GM12875 (cell line): ENCODE measurements at regions not wholly inside any gene's neighbourhood (a gene's known extent, or its start where the extent isn't known, plus 50 kb on each side); places are given as distances from the start of the nearest gene placed in this dataset.

ENCODE experiments used
- H3K4me3 ChIP-seq: one replicate; pipeline ENCODE4 v1.5.1; 2011; ENCODE audit warnings: low read depth, low read length, control low read depth
- TF ChIP-seq, protein P1 (sequence below): IDR thresholded peaks from 2 replicates; pipeline ENCODE4 v1.5.1; 2011; ENCODE audit warnings: low read depth, mild to moderate bottlenecking, control low read depth, inconsistent platforms, low read length, moderate library complexity, borderline replicate concordance; ENCODE audit not compliant: insufficient read depth

DNA sequence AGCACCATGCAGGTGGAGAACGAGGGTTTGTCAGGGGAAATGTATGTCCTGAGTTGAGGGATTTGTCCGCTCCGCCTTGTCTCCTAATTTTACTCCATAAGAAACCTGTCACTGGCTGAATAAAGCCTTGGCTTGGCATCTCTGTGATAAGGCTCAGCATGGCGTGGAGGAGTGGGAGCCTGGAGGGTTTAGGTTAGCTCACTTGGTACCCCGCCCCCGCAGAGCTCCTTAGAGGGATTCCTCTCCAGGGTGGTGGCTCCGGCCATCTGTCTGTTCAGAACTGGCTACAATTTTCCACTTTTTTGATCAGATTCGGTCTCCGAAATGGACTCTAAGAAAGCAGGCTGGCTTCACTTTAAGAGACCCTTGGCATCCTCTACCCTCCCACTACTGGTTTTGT, 192.2 kb upstream of the SYNDIG1 start:
- no peak overlapping the region for H3K4me3 ChIP-seq
- TF ChIP-seq, protein P1, sequence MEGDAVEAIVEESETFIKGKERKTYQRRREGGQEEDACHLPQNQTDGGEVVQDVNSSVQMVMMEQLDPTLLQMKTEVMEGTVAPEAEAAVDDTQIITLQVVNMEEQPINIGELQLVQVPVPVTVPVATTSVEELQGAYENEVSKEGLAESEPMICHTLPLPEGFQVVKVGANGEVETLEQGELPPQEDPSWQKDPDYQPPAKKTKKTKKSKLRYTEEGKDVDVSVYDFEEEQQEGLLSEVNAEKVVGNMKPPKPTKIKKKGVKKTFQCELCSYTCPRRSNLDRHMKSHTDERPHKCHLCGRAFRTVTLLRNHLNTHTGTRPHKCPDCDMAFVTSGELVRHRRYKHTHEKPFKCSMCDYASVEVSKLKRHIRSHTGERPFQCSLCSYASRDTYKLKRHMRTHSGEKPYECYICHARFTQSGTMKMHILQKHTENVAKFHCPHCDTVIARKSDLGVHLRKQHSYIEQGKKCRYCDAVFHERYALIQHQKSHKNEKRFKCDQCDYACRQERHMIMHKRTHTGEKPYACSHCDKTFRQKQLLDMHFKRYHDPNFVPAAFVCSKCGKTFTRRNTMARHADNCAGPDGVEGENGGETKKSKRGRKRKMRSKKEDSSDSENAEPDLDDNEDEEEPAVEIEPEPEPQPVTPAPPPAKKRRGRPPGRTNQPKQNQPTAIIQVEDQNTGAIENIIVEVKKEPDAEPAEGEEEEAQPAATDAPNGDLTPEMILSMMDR, result no peak

DNA sequence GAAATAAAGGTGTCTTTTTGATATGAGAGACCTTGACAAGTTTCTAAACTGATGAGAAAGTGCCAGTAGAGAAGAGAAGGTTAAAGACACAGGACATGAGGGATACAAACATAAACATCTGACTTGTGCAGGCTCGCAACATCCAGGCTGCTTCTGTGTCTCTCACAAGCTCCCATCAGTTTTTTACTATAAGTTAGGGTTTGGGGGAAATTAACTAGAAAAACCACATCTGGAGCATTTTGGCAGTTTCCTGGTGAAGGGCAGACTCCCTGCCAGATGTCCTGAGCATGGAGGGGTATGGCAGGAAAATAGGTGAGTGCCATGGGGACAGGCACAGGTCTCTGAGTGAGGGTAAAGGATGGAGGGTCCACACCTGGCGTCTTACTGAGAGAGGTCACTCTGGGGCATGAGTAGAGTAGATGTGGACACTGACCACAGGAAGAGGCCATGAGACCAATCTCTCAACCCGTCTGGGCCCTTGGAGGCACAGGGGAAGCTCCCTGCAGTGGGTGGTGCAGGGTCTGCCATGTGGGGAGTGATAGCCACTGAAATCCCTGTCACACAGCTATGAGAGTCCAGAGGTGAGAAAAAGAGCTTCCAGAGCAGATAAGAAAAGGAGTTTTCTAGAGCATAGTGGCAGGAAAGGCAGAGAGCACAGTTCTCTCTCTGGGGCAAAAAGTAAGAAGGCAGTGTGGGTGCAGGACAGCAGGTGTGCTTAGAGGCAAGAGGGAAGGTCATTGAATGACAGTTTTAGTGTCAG, 193.3 kb upstream of the SYNDIG1 start:
- no peak overlapping the region for H3K4me3 ChIP-seq
- TF ChIP-seq, protein P1, result no peak

DNA sequence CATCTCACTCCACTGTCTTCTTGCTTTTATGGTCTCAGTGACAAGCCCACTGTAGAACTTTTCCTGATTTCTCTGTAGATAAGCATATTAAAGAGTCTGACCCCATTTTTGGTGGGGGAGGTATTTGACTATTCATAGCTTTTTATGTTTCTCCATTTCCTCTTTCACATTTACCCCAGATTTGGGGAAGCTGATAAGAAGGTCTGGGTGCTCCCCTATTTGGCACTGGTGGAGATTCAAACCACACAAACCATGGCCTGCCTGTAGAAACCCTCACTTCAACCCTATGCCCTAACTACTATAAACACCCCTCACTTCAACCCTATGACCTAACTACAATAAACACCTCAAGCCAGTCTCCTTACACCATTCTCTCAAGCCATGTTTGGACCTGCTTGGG, 196.2 kb upstream of the SYNDIG1 start:
- H3K4me3 ChIP-seq, result no peak overlapping the region
- TF ChIP-seq, protein P1, result no peak

DNA sequence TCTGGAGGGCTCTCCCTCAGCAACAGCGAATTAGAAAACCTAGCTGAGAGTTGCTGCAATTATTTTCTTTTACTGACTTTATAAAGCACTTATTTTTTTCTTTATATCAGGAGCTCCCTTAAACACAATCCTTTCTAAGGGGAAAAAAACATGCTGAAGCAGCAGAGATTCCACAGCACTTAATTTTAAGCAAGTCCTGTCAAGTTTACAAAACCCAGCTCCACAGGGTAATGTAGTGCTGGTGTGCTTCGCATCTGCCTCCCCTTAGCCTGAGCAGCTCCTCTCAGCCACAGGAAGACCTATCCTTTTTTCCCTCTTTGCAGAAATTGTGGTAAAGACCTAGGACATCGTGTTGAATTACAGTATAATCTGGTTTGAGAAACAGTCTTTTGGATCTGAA, 208.1 kb upstream of the SYNDIG1 start:
- TF ChIP-seq, protein P1, result no peak

DNA sequence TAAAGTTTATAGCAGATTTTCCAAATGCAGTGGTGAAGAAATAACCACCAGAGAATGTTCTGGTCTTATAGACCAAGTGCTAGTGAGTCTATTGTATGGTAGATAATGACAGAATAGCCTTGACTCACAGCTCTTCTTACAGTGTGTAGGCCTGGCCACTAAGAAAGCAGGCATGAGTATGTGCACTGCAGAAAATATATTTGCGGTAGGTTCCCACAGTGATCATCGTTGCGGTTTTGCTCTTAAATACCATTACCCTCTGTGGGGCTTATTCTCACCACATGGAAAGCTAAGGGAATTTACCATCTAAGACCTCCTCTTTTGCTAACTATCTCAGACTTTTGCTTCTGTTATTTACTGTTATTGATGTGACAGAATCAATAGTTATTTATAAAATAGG, 212.3 kb upstream of the SYNDIG1 start:
- TF ChIP-seq, protein P1, result no peak
- no peak overlapping the region for H3K4me3 ChIP-seq

More for the DNA sequence above, 208.1 kb upstream of the SYNDIG1 start:
- no peak overlapping the region for H3K4me3 ChIP-seq

DNA sequence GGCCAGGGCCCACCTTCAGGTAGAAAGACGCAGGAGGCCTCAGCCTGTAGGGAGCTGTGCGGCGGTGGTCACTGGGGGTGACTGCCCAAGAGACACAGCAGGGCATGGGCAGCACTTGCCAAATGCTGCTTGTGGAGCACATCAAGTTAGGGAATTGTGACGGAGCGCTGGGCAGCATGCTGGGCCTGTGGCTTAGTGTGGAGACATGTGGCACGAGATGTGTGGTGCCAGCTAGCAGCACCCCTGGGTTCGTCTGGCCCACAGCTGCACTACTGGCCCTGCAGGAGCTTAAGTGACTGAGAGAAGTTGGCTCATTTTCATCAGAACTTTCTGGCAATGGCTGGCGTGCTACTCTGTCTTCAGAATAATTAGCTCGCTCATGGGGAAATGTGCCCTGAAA, 213.1 kb upstream of the SYNDIG1 start:
- TF ChIP-seq, protein P1, result no peak
- no peak overlapping the region for H3K4me3 ChIP-seq

DNA sequence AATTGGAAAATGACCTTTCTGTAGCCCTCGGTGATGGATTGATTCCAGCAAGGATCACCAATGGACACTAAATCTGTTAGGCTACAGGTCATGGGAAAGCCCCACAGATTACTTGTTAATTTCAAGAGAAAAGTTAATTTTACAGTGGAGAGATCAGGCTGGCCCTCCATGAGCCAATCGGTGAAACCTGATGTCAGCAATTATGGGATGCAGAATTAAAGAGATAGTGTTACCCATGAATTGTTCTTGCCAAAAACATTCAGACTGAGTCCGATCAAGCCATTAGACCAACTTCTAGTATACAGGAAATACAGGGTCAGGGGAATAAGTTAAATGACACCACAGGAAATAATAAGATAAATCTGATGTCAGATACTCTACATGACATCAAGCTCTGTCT, 214.9 kb upstream of the SYNDIG1 start:
- H3K4me3 ChIP-seq, result no peak overlapping the region
- TF ChIP-seq, protein P1, result no peak
